ENCODE measurements at regions not wholly inside any gene's neighbourhood (a gene's known extent, or its start where the extent isn't known, plus 50 kb on each side); places are given as distances from the start of the nearest gene placed in this dataset.

- TF ChIP-seq POLR2AphosphoS5 (IDR thresholded peaks at IDR 0.05) (no peak), CTCF (IDR thresholded peaks at IDR 0.05; ENCODE audit: poor library complexity, severe bottlenecking) (no peak), EZH2 (IDR thresholded peaks at IDR 0.05; ENCODE audit: borderline replicate concordance, insufficient read depth, low read length, poor library complexity, severe bottlenecking) (no peak), MXI1 (conservative IDR thresholded peaks at IDR 0.05; ENCODE audit: poor library complexity, severe bottlenecking) (no peak), SMC3 (conservative IDR thresholded peaks at IDR 0.05; ENCODE audit: poor library complexity) (no peak), EP300 (conservative IDR thresholded peaks at IDR 0.05; ENCODE audit: poor library complexity, severe bottlenecking) (no peak), REST (IDR thresholded peaks at IDR 0.05; ENCODE audit: borderline replicate concordance) (no peak), TAF1 (IDR thresholded peaks at IDR 0.05; ENCODE audit: low read depth) (no peak), RAD21 (conservative IDR thresholded peaks at IDR 0.05) (no peak)
These were observed 109.8 kb upstream of the EGLN3 start for GRCh38 chr14:34060651-34060999.
